ENCODE measurements at regions not wholly inside any gene's neighbourhood (a gene's known extent, or its start where the extent isn't known, plus 50 kb on each side); places are given as distances from the start of the nearest gene placed in this dataset.
"Not testable (repeated sequence)": the region's sequence is repeated elsewhere in the genome, so short reads cannot be mapped to it uniquely, and the experiment has no call there.

GRCh38 chrX:128000033-128000432 is 52.2 kb downstream of the ACTRT1 start:
- BruUV-seq (replicated peaks); intact Hi-C loops (cut with micrococcal nuclease; ENCODE audit: unreplicated experiment); H3K4me2 ChIP-seq (ENCODE audit: low read length); H3K36me3 ChIP-seq (ENCODE audit: insufficient read depth, low read length); H4K20me1 ChIP-seq (ENCODE audit: insufficient read depth, low read length); H3K4me3 ChIP-seq (ENCODE audit: low read depth, low read length, poor library complexity, severe bottlenecking); POLR2A ChIA-PET; H2AFZ ChIP-seq (ENCODE audit: low read length); CTCF ChIA-PET (ENCODE audit: unreplicated experiment); H3K79me2 ChIP-seq (ENCODE audit: insufficient read depth, low read depth, low read length); H3K9me2 ChIP-seq (ENCODE audit: insufficient read depth, low read length); H3K27ac ChIP-seq (ENCODE audit: low read depth, low read length, poor library complexity, severe bottlenecking); DNase-seq (ENCODE audit: low spot score); H3K4me1 ChIP-seq (ENCODE audit: insufficient read depth, low read length, poor library complexity, severe bottlenecking); H3K9me3 ChIP-seq (ENCODE audit: low read length): not testable (repeated sequence)

GRCh38 chrX:127963696-127964095 is 88.5 kb downstream of the ACTRT1 start:
- no peaks in the 10 kb centered on the region for H3K79me2 ChIP-seq (ENCODE audit: insufficient read depth, low read depth, low read length)
- H3K4me3 ChIP-seq (ENCODE audit: low read depth, low read length, poor library complexity, severe bottlenecking) = no peak overlapping the region
- H3K27ac ChIP-seq (ENCODE audit: low read depth, low read length, poor library complexity, severe bottlenecking) = no peak overlapping the region
- H3K36me3 ChIP-seq (ENCODE audit: insufficient read depth, low read length) = no peaks in the 10 kb centered on the region
- H2AFZ ChIP-seq (ENCODE audit: low read length) = no peak overlapping the region
- intact Hi-C loops (cut with micrococcal nuclease; ENCODE audit: unreplicated experiment) = no loop called here
- no peaks in the 10 kb centered on the region for H3K4me1 ChIP-seq (ENCODE audit: insufficient read depth, low read length, poor library complexity, severe bottlenecking)
- DNase-seq (ENCODE audit: low spot score) = no peak
- H3K4me2 ChIP-seq (ENCODE audit: low read length) = no peak overlapping the region
- TF ChIP-seq EZH2phosphoT487 (IDR thresholded peaks at IDR 0.05; ENCODE audit: borderline replicate concordance, low read depth, low read length) (no peak), CTCF (conservative IDR thresholded peaks at IDR 0.05; ENCODE audit: low read length) (no peak)
- H3K9me2 ChIP-seq (ENCODE audit: insufficient read depth, low read length) = no peaks in the 10 kb centered on the region
- no peaks in the 10 kb centered on the region for H4K20me1 ChIP-seq (ENCODE audit: insufficient read depth, low read length)
- ChIA-PET POLR2A (no interaction called here), CTCF (ENCODE audit: unreplicated experiment) (no interaction called here)
- no TSS peak for BruUV-seq (replicated peaks)
- no peaks in the 10 kb centered on the region for H3K9me3 ChIP-seq (ENCODE audit: low read length)

- DNase-seq (ENCODE audit: low spot score) = no peak
- POLR2A ChIA-PET = no interaction called here
- BruUV-seq (replicated peaks) = no TSS peak
- no peak overlapping the region for H3K27ac ChIP-seq (ENCODE audit: low read depth, low read length, poor library complexity, severe bottlenecking)
- H3K9me3 ChIP-seq (ENCODE audit: low read length) = no peaks in the 10 kb centered on the region
- CTCF ChIA-PET (ENCODE audit: unreplicated experiment) = no interaction called here
- no peaks in the 10 kb centered on the region for H3K9me2 ChIP-seq (ENCODE audit: insufficient read depth, low read length)
- no peaks in the 10 kb centered on the region for H3K36me3 ChIP-seq (ENCODE audit: insufficient read depth, low read length)
- H3K4me2 ChIP-seq (ENCODE audit: low read length) = no peak overlapping the region
- no peak overlapping the region for H2AFZ ChIP-seq (ENCODE audit: low read length)
- no peak for TF ChIP-seq CTCF (conservative IDR thresholded peaks at IDR 0.05; ENCODE audit: low read length)
- no peak for TF ChIP-seq EZH2phosphoT487 (IDR thresholded peaks at IDR 0.05; ENCODE audit: borderline replicate concordance, low read depth, low read length)
- intact Hi-C loops (cut with micrococcal nuclease; ENCODE audit: unreplicated experiment) = no loop called here
- H4K20me1 ChIP-seq (ENCODE audit: insufficient read depth, low read length) = no peaks in the 10 kb centered on the region
- no peaks in the 10 kb centered on the region for H3K79me2 ChIP-seq (ENCODE audit: insufficient read depth, low read depth, low read length)
- H3K4me3 ChIP-seq (ENCODE audit: low read depth, low read length, poor library complexity, severe bottlenecking) = no peak overlapping the region
- no peaks in the 10 kb centered on the region for H3K4me1 ChIP-seq (ENCODE audit: insufficient read depth, low read length, poor library complexity, severe bottlenecking)
Measured at GRCh38 chrX:127947450-127947849, 104.8 kb downstream of the ACTRT1 start.

Data from OCI-LY7 (cell line).